IPS-NIHi7 (cell line): ENCODE measurements at regions not wholly inside any gene's neighbourhood (a gene's known extent, or its start where the extent isn't known, plus 50 kb on each side); places are given as distances from the start of the nearest gene placed in this dataset.
"Not testable (repeated sequence)": the region's sequence is repeated elsewhere in the genome, so short reads cannot be mapped to it uniquely, and the experiment has no call there.

Experiments
- DNase-seq: peaks from one replicate; pipeline ENCODE4 v3.0.0; 2012; ENCODE audit warnings: mixed read lengths; ENCODE audit errors: extremely low spot score

DNA sequence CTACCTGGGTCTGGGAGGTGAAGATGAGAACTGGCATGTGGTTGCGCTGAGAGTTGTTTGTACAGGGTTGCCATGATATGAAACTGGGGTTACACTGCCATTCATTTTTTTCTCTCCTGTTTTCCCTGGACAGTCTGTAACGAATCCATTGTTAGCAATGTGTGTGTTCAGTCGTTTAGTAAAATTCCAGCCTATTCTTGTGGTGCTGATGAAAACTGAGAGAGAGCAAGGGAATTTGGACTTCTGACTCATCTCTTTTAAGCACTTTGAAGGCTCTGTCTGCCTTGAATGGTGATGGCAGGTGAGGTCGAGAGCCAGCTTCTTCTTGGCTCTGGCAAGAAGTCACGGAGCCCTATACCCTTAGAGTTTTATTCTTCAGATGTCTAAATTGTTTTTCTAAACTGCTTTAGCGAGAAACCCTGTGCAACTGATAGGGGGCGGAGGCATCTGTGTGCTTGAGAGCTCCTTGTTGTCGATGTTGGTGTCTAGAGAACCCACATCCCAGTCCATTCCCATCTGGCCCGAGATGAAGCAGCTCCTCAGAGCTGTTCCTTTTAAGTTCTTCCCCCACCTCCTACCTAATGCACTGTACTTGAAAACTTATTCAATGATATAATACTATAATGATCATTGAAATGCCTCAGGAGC is 204.4 kb downstream of the TMX1 start:
- DNase-seq = no peak

DNA sequence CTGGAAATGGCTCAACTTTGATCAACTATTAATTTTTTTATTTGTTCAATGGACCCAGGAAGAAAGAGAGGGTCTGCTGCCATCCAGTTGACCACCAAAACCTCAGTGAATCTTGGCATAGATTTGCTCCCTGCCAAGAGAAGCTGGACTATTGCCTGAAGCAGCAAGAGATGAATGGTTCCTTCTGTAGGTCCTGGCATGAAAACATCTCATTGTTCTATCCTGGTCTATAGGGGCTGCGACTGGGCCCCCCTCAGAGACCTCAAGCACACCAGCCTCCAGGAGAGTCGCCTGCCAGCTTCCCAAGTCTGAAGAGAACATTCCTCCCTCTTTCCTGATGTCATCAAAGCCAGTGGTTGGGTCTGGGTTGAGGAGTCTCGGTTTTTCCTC is 204.9 kb downstream of the TMX1 start:
- no peak for DNase-seq

- no peak for DNase-seq
Measured at GRCh38 chr14:51446771-51447170, 204.9 kb upstream of the FRMD6 start.

DNA sequence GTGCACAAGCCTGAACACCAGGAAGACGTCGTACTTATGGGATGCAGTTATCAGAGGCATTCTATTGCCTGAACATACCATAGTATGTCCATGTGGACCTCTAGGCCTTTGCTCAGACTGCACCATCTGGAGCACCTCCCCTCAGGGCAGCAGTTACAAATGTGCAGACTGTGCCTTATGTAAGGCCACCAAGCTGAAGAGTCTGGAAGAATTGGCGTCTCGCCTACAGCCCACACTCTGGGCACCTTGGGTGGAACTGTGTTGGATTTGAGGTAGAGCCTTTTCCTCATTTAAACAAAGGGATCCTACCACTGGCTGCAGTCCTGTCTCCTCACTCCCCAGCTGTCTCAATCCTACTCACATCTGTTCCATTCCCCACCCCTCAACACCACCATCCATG is 204.3 kb upstream of the FRMD6 start:
- no peak for DNase-seq

- DNase-seq = no peak
Measured at GRCh38 chr14:51448831-51449670, 202.7 kb upstream of the FRMD6 start.

DNA sequence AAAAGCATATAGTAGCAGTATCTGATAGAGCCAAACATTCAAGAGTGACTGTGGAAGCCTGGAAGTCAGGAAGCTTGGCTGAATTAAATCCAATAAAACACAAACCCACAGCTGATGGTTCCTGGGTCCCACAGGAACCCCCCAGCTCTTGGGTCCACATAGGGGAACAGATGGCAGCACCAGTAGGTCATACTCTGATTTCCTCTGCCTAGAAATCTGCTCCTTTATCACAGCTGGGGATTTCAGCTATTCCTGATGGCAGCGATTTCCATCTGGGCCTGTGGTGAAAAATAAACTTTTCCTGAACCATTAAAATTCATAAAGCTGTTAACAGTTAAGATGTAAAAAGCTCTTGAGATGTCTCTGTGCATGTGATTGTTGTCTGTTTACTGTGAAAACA is 202.0 kb upstream of the FRMD6 start:
- DNase-seq = no peak

DNA sequence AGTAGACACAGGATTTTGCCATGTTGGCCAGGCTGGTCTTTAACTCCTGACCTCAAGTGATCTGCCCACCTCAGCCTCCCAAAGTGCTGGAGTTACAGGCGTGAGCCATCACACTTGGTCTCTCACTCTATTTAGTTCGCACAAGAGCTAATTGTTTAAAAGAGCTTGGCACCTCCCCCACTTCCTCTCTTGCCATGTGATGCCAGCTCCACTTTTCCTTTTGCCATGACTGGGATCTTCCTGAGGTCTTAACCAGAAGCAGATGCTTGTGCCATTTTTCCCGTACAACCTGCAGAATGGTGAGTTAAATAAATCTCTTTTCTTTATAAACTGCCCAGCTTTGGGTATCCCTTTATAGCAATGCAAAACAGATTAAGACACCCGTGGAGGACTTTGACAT is 200.1 kb upstream of the FRMD6 start:
- no peak for DNase-seq

GRCh38 chr14:51453869-51454268 is 197.8 kb upstream of the FRMD6 start:
- no peak for DNase-seq

DNA sequence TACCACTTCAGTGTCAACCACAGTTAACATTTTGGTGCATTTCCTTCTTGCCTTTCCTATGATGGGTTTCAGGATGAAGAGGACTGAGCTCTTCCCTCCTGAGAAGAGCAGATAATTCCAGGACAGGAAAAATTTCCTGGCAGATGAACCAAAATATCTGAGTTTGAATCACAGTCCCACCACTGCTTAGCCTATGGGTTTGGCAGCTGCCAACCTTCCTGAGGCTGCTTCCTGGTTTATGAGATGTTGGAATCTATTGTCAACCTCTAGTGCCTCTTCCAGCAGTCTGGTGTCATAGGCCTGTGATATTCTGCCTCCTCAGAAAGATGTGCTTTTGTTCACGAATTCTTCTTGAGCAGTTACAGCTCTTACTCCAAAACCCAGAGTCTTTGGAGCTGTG is 197.4 kb upstream of the FRMD6 start:
- no peak for DNase-seq

GRCh38 chr14:51455041-51455835 is 196.5 kb upstream of the FRMD6 start:
- no peak for DNase-seq

DNA sequence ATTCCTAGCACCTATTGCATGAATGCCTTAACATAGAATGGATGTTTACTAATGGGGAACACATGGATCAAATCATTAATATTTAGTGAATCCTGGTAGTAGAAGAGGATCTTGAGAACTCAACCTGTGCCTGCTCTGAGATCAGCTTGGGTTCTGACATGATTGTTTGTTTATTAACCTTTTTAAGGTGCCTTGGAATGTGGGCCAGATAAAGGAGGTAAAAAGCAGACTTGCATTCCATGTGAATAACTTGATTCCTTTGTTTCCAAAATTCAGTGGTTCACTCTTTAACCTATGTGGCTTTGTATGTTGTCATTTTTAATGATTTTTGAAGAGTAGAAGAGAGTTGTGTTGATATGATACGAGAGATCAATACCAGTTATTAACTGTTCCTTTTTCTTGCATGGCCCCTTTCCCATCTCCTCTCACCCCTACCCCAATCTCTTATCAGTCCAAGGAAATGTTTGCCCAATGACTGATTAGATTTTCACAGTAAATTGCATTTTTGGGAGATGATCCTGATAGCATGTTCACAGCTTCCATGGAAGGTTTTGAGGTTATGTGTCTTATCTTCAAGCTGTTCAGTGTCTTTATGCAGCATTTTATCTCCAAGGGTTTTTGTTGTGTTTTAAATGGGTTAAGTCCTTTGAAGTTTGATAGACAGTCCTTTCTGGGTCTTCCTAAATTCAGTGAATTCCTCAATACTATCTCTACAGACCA is 193.7 kb upstream of the FRMD6 start:
- no peak for DNase-seq

DNA sequence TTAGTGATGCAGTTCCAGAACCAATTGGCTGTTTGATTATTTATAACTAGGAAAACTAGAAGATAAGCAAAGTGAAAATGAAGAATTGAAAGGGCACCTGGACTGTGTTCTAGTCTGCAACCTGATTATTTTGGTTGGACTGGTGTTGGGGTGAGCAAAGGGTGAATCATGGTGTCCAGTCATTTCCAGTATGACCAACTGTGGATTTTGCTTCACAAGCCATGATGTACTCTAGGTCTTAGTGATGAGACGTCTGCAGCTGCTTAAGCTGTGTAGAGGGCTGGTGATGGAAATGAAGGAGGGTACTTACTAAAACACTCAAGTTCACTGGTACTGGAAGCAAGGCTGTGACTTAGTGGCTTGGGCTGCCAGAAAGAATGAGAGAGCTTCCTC is 193.2 kb upstream of the FRMD6 start:
- no peak for DNase-seq

DNA sequence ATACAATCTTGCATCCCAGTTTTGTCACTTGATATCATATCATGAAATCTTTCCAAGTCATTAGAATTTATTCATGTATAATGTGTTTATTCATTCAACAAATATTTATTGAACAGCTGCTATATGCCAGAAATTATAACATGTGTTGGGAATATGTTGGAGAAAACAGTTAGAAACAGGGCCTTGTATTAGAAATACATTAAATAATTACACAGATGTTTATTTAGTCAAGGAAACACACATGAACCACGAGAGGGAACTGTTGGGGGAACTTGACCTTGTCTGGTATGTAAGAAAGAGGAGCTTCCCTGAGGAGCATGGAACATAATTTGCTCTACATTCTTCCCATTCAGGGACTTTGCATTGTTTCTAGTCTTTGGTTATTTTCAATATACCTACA is 191.7 kb upstream of the FRMD6 start:
- no peak for DNase-seq

DNA sequence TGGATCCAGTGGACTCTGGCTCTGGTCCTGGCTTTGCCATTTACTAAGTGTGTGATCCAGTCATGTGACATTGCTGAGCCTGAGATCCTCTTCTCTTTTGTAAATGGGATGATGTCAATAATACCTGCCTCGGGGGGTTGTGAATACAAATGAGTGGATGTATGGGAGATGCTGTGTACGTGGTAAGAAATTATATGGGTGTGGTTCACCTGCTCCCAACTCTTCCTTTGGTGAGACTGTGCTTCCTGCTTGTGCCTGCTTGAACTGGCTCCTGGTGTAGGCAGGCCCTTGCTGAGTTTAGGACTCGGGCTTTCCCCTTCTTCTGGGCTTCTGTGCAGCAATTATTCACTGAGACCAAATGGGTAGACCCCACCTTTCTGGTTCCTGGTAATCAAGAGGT is 189.5 kb upstream of the FRMD6 start:
- DNase-seq = no peak

DNA sequence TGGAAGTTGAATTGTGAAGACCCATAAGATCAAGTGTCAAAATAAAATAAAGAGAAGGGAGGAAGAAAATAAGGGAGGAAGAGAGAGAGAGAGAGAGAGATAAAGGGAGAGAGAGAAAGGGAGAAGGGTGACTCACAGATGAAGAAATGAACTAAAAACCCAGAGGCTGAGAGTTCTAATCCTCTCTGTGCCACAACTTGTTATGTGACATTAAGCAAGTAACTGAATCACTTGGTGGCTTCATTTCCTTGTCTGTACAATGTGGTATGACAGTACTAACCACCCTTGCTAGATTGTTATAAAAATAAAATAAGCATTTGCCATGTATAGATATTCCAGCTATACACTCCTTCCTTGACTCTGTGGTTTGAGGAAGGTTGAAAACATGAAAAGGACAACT is 189.0 kb upstream of the FRMD6 start:
- no peak for DNase-seq

GRCh38 chr14:51463461-51463860 is 188.2 kb upstream of the FRMD6 start:
- DNase-seq = no peak

GRCh38 chr14:51464411-51464810 is 187.3 kb upstream of the FRMD6 start:
- no peak for DNase-seq

- DNase-seq = no peak
Measured at GRCh38 chr14:51465486-51465885, 186.2 kb upstream of the FRMD6 start.

- not testable (repeated sequence) for DNase-seq
Measured at GRCh38 chr14:51467392-51467791, 184.3 kb upstream of the FRMD6 start.

GRCh38 chr14:51468523-51468922 is 183.2 kb upstream of the FRMD6 start:
- no peak for DNase-seq

DNA sequence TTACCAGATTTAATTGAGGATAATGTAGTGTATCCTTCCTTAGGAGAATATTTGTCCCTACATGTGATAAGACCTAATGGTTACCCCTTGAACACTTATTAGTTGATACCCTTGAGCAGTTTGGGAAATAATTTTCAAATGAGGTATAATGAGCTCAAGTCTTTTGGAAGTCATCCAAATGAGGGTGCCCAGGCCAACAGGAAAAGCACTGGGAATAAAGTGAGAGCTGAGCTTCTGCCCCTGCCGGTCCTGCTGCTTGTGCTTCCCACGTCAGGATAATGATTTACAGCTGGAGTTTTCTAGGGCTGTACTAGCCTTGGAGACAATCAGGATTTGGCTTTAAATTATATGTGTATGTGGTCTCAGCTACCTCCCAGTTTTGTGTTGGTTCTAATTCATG is 178.8 kb upstream of the FRMD6 start:
- DNase-seq = no peak

- DNase-seq = no peak
Measured at GRCh38 chr14:51473351-51473750, 178.4 kb upstream of the FRMD6 start.
